Kidney epithelial cell (primary cell): ENCODE measurements at regions not wholly inside any gene's neighbourhood (a gene's known extent, or its start where the extent isn't known, plus 50 kb on each side); places are given as distances from the start of the nearest gene placed in this dataset.

Experiments
- DNase-seq: peaks from one replicate; pipeline ENCODE4 v3.0.0-alpha.2; 2010; ENCODE audit warnings: low read depth
- H3K27me3 ChIP-seq: 2 replicates; pipeline ENCODE4 v1.6.0; 2011; ENCODE audit warnings: low read length; ENCODE audit not compliant: control insufficient read depth, insufficient read depth
- H3K36me3 ChIP-seq: 2 replicates; pipeline ENCODE4 v1.5.1; 2011; ENCODE audit warnings: low read length; ENCODE audit not compliant: control insufficient read depth, insufficient read depth
- H3K4me3 ChIP-seq: 2 replicates; pipeline ENCODE4 v1.5.1; 2011; ENCODE audit warnings: low read depth, mild to moderate bottlenecking, control low read depth, low read length
- CTCF ChIP-seq: IDR thresholded peaks from 2 replicates; pipeline ENCODE4 v1.5.1; 2011; ENCODE audit warnings: mild to moderate bottlenecking, moderate library complexity, low read length, control low read depth, inconsistent platforms; ENCODE audit not compliant: insufficient read depth, poor library complexity, severe bottlenecking

GRCh38 chr20:22717466-22717865, 133.1 kb upstream of the FOXA2 start:
- no peak for TF ChIP-seq CTCF
- H3K4me3 ChIP-seq = no peak overlapping the region
- H3K36me3 ChIP-seq = no peaks in the 10 kb centered on the region
- DNase-seq = no peak
- H3K27me3 ChIP-seq = no peaks in the 10 kb centered on the region

GRCh38 chr20:22719167-22719591, 134.8 kb upstream of the FOXA2 start:
- DNase-seq = no peak
- no peak for TF ChIP-seq CTCF
- no peak overlapping the region for H3K4me3 ChIP-seq
- H3K27me3 ChIP-seq = no peaks in the 10 kb centered on the region
- no peaks in the 10 kb centered on the region for H3K36me3 ChIP-seq

- Histone ChIP-seq H3K27me3 (no peaks in the 10 kb centered on the region), H3K4me3 (no peak overlapping the region), H3K36me3 (no peaks in the 10 kb centered on the region)
- TF ChIP-seq CTCF = no peak
- no peak for DNase-seq
These were observed 135.8 kb upstream of the FOXA2 start for GRCh38 chr20:22720206-22720605.

- Histone ChIP-seq H3K27me3 (no peaks in the 10 kb centered on the region), H3K4me3 (no peak overlapping the region), H3K36me3 (no peaks in the 10 kb centered on the region)
- no peak for DNase-seq
- TF ChIP-seq CTCF = no peak
These were observed 138.4 kb upstream of the FOXA2 start for GRCh38 chr20:22722811-22723210.

GRCh38 chr20:22723659-22724058, 139.3 kb upstream of the FOXA2 start:
- Histone ChIP-seq H3K36me3 (no peaks in the 10 kb centered on the region), H3K27me3 (no peaks in the 10 kb centered on the region), H3K4me3 (no peak overlapping the region)
- DNase-seq = no peak
- TF ChIP-seq CTCF = no peak

- H3K4me3 ChIP-seq = no peak overlapping the region
- no peak for DNase-seq
- no peaks in the 10 kb centered on the region for H3K27me3 ChIP-seq
- TF ChIP-seq CTCF = no peak
- H3K36me3 ChIP-seq = no peaks in the 10 kb centered on the region
These were observed 143.9 kb upstream of the FOXA2 start for GRCh38 chr20:22728146-22728745.
